H1 (cell line): ENCODE measurements at regions not wholly inside any gene's neighbourhood (a gene's known extent, or its start where the extent isn't known, plus 50 kb on each side); places are given as distances from the start of the nearest gene placed in this dataset.

ENCODE experiments used
- CTCF ChIA-PET: fragments of 300-600 bp; sonication (Branson Sonifier 250); formaldehyde crosslinking; loops from one replicate; lab custom pipeline; 2021; ENCODE audit not compliant: partially characterized antibody; lab: Charles Lee
- POLR2A ChIA-PET: fragments of 300-600 bp; sonication (Branson Sonifier 250); formaldehyde crosslinking; loops from one replicate; lab custom pipeline; 2021; ENCODE audit warnings: inconsistent platforms; ENCODE audit not compliant: partially characterized antibody; lab: Charles Lee
- DNase-seq, 2 experiments: peaks; one replicate each; pipeline versions ENCODE4 v3.0.0 to v3.0.0-alpha.2; 2010 to 2022; ENCODE audit warnings: low spot score in 2 of 2, low read depth in 1 of 2, mixed read lengths in 1 of 2
- FAIRE-seq: peaks from 2 replicates; lab custom pipeline; 2011; peaks lifted over from hg19 to GRCh38; lab: Jason Lieb, UNC
- H2AFZ ChIP-seq: 2 replicates; pipeline ENCODE4 v1.8.1; 2012; ENCODE audit warnings: low read length, inconsistent platforms
- H2AK5ac ChIP-seq: 2 replicates; pipeline ENCODE4 v1.6.1; 2013; ENCODE audit warnings: low read depth, low read length
- H2BK120ac ChIP-seq: replicated peaks from 2 replicates; pipeline ENCODE3; 2013; ENCODE audit warnings: low read depth, low read length, inconsistent platforms
- H2BK12ac ChIP-seq: 2 replicates; pipeline ENCODE4 v1.6.1; 2013; ENCODE audit warnings: low read depth, low read length
- H2BK15ac ChIP-seq: 2 replicates; pipeline ENCODE4 v1.6.1; 2013; ENCODE audit warnings: low read length
- H2BK20ac ChIP-seq: 2 replicates; pipeline ENCODE4 v1.6.1; 2013; ENCODE audit warnings: low read length
- H2BK5ac ChIP-seq: 2 replicates; pipeline ENCODE4 v1.6.1; 2013; ENCODE audit warnings: low read depth, low read length
- H3K14ac ChIP-seq: 2 replicates; pipeline ENCODE4 v1.6.1; 2013; ENCODE audit warnings: inconsistent platforms; ENCODE audit not compliant: insufficient read length
- H3K18ac ChIP-seq: 2 replicates; pipeline ENCODE4 v1.6.1; 2013; ENCODE audit warnings: low read length; ENCODE audit errors: extremely low read depth
- H3K23ac ChIP-seq: 2 replicates; pipeline ENCODE4 v1.6.1; 2013; ENCODE audit warnings: inconsistent platforms; ENCODE audit not compliant: insufficient read length
- H3K23me2 ChIP-seq: 2 replicates; pipeline ENCODE4 v1.6.1; 2013; ENCODE audit warnings: low read depth, low read length
- H3K27ac ChIP-seq: 2 replicates; pipeline ENCODE4 v1.6.1; 2011; ENCODE audit warnings: low read depth, low read length, inconsistent platforms
- H3K27me3 ChIP-seq, 4 experiments: replicated peaks in 1 of 4; 1 replicate in 1 of 4; 2 replicates in 3 of 4; pipeline versions ENCODE4 v1.6.1 to v1.8.1; 2011 to 2013; ENCODE audit warnings: low read length in 3 of 4, mild to moderate bottlenecking in 3 of 4, inconsistent platforms in 2 of 4, mixed read lengths in 2 of 4, moderate library complexity in 1 of 4; ENCODE audit not compliant: control insufficient read depth in 3 of 4, insufficient read depth in 3 of 4; ENCODE audit errors: extremely low read depth in 1 of 4
- H3K36me3 ChIP-seq, 4 experiments: 2 replicates each; pipeline versions ENCODE4 v1.6.1 to v1.8.1; 2011 to 2013; ENCODE audit warnings: mild to moderate bottlenecking in 4 of 4, low read length in 3 of 4, moderate library complexity in 2 of 4, control low read depth in 1 of 4, inconsistent platforms in 1 of 4; ENCODE audit not compliant: insufficient read depth in 4 of 4, control insufficient read depth in 2 of 4
- H3K4ac ChIP-seq: replicated peaks from 2 replicates; pipeline ENCODE3; 2013; ENCODE audit warnings: low read length, low read depth, mixed read lengths, inconsistent platforms; ENCODE audit not compliant: insufficient read length
- H3K4me1 ChIP-seq, 4 experiments: replicated peaks in 1 of 4; 1 replicate in 1 of 4; 2 replicates in 3 of 4; pipeline versions ENCODE4 v1.6.1 to v1.8.1; 2011 to 2013; ENCODE audit warnings: low read length in 3 of 4, inconsistent platforms in 2 of 4, mixed read lengths in 1 of 4; ENCODE audit not compliant: insufficient read depth in 4 of 4, control insufficient read depth in 3 of 4
- H3K4me2 ChIP-seq, 2 experiments: 2 replicates each; pipeline versions ENCODE4 v1.6.1 to v1.8.1; 2011 to 2013; ENCODE audit warnings: low read depth in 2 of 2, low read length in 2 of 2, control low read depth in 1 of 2, inconsistent platforms in 1 of 2, mild to moderate bottlenecking in 1 of 2; ENCODE audit not compliant: insufficient read depth in 1 of 2
- H3K4me3 ChIP-seq, 4 experiments: fragments of 200-600, 300-600 bp in 1 of 4; sonication (generic), shearing (Covaris generic), sonication (Bioruptor Twin) in 1 of 4; 2 replicates each; pipeline versions ENCODE4 v1.5.1 to v1.8.1; 2011 to 2016; ENCODE audit warnings: low read length in 4 of 4, low read depth in 3 of 4, control low read depth in 2 of 4, inconsistent platforms in 2 of 4, mild to moderate bottlenecking in 2 of 4, mixed read lengths in 1 of 4, moderate library complexity in 1 of 4; ENCODE audit not compliant: insufficient read depth in 2 of 4; ENCODE audit errors: extremely low read depth in 1 of 4
- H3K56ac ChIP-seq: replicated peaks from 2 replicates; pipeline ENCODE3; 2013; ENCODE audit warnings: low read depth, mild to moderate bottlenecking, mixed read lengths, low read length, inconsistent platforms; ENCODE audit not compliant: insufficient read length
- H3K79me1 ChIP-seq: 2 replicates; pipeline ENCODE4 v1.6.1; 2013; ENCODE audit warnings: low read depth, low read length, control low read depth
- H3K79me2 ChIP-seq, 2 experiments: 2 replicates each; pipeline versions ENCODE4 v1.6.1 to v1.8.1; 2012 to 2013; ENCODE audit warnings: low read length in 2 of 2, mild to moderate bottlenecking in 2 of 2, inconsistent platforms in 1 of 2; ENCODE audit not compliant: insufficient read depth in 2 of 2, control insufficient read depth in 1 of 2
- H3K9ac ChIP-seq, 4 experiments: replicated peaks in 1 of 4; 1 replicate in 1 of 4; 2 replicates in 3 of 4; pipeline versions ENCODE4 v1.6.1 to v1.8.1; 2011 to 2013; ENCODE audit warnings: low read depth in 3 of 4, low read length in 3 of 4, control low read depth in 2 of 4, mild to moderate bottlenecking in 2 of 4, moderate library complexity in 2 of 4, inconsistent platforms in 1 of 4; ENCODE audit errors: extremely low read depth in 1 of 4
- H3K9me3 ChIP-seq, 2 experiments: 2 replicates each; pipeline versions ENCODE4 v1.6.1 to v1.8.1; 2012 to 2013; ENCODE audit warnings: mild to moderate bottlenecking in 2 of 2, moderate library complexity in 2 of 2, control low read depth in 1 of 2, inconsistent platforms in 1 of 2, low read depth in 1 of 2, low read length in 1 of 2, mixed read lengths in 1 of 2; ENCODE audit not compliant: insufficient read depth in 2 of 2
- H4K20me1 ChIP-seq, 2 experiments: replicated peaks in 1 of 2; 2 replicates each; pipeline versions ENCODE3 to v1.8.1; 2011 to 2013; ENCODE audit warnings: inconsistent platforms in 2 of 2, low read length in 2 of 2, mild to moderate bottlenecking in 1 of 2; ENCODE audit not compliant: insufficient read depth in 2 of 2, control insufficient read depth in 1 of 2
- H4K5ac ChIP-seq: 2 replicates; pipeline ENCODE4 v1.6.1; 2013; ENCODE audit warnings: low read length, low read depth, mixed read lengths, inconsistent platforms; ENCODE audit not compliant: insufficient read length
- H4K8ac ChIP-seq: 2 replicates; pipeline ENCODE4 v1.8.0; 2013; ENCODE audit warnings: mild to moderate bottlenecking, moderate library complexity, low read length, inconsistent platforms; ENCODE audit not compliant: insufficient read depth; ENCODE audit errors: extremely low read depth
- H4K91ac ChIP-seq: replicated peaks from 2 replicates; pipeline ENCODE3; 2013; ENCODE audit warnings: low read length, mixed read lengths, inconsistent platforms; ENCODE audit not compliant: insufficient read length
- ATF2 ChIP-seq: IDR thresholded peaks from 2 replicates; pipeline ENCODE4 v1.6.1; 2012; ENCODE audit warnings: low read length, inconsistent platforms
- CBX8 ChIP-seq: fragments of 300-800, 300-1000 bp; sonication (generic); IDR thresholded peaks from 2 replicates; pipeline ENCODE4 v1.7.1; 2016; ENCODE audit warnings: low read depth, low read length, borderline replicate concordance
- CTCF ChIP-seq, 3 experiments: IDR thresholded peaks; 1 replicate in 2 of 3; 2 replicates in 1 of 3; pipeline versions ENCODE4 v1.5.1 to v1.6.1; 2011; ENCODE audit warnings: low read length in 3 of 3, mild to moderate bottlenecking in 3 of 3, inconsistent platforms in 2 of 3, low read depth in 1 of 3, moderate library complexity in 1 of 3; ENCODE audit not compliant: insufficient read depth in 1 of 3; ENCODE audit errors: control extremely low read depth in 1 of 3
- HDAC6 ChIP-seq: IDR thresholded peaks from one replicate; pipeline ENCODE4 v1.7.1; 2012; ENCODE audit warnings: low read depth, mild to moderate bottlenecking, inconsistent platforms, low read length, moderate library complexity
- NANOG ChIP-seq: IDR thresholded peaks from 2 replicates; pipeline ENCODE4 v1.6.1; 2011; ENCODE audit warnings: low read length, low read depth, mild to moderate bottlenecking, inconsistent platforms; ENCODE audit not compliant: insufficient read depth, poor library complexity, severe bottlenecking
- RBBP5 ChIP-seq: IDR thresholded peaks from 2 replicates; pipeline ENCODE4 v1.7.1; 2012; ENCODE audit warnings: low read depth, mild to moderate bottlenecking, inconsistent platforms, low read length, moderate library complexity, borderline replicate concordance
- SIN3A ChIP-seq, 2 experiments: IDR thresholded peaks in 1 of 2; conservative IDR thresholded peaks in 1 of 2; 2 replicates each; pipeline ENCODE4 v1.6.1; 2011 to 2012; ENCODE audit warnings: low read length in 2 of 2, improper control_type of control experiment in 1 of 2, low read depth in 1 of 2, mild to moderate bottlenecking in 1 of 2
- TAF7 ChIP-seq: optimal IDR thresholded peaks from 2 replicates; pipeline ENCODE3; 2011; ENCODE audit warnings: low read depth, mild to moderate bottlenecking, inconsistent platforms, low read length, moderate library complexity, borderline replicate concordance
- YY1 ChIP-seq: IDR thresholded peaks from 2 replicates; pipeline ENCODE4 v1.6.1; 2011; ENCODE audit warnings: low read depth, mild to moderate bottlenecking, low read length
- WGBS, 2 experiments: shearing (Covaris generic) in 1 of 2; methylation state at CpG; one replicate each; pipeline versions ENCODE4 v1.1.6 to v1.1.7; 2013 to 2015; ENCODE audit warnings: low lambda C conversion rate in 2 of 2, mixed read lengths in 2 of 2, inconsistent platforms in 1 of 2, low coverage in 1 of 2, missing lambda C conversion rate in 1 of 2; ENCODE audit not compliant: insufficient replicate concordance in 2 of 2, insufficient coverage in 1 of 2, insufficient read length in 1 of 2; ENCODE audit errors: extremely low coverage in 1 of 2, missing lambda C conversion rate in 1 of 2; 5-methylcytosine and 5-hydroxymethylcytosine counted together

DNA sequence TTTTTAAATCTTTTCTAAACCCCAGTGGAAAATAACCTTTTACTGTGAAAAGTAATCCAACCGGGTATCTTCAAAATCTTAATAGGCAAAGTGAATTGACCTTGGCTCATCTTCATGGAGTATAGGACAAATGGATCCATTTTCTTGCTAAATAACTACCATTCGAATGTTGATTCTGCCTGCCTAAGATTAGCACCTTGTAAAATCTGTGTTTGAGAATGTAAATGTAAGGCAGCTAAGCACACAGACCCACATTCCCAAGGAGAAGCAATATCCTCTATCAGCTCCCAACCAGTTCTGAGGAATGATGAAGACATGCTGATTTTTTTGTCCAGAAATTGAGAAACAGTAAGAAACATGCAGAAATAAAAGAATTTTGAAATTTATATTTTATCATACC lies 509.8 kb upstream of the SMIM21 start:
- FAIRE-seq (peak; percentile 7), DNase-seq (no peak)
- H3K79me1 ChIP-seq, result no peaks in the 10 kb centered on the region
- no peaks in the 10 kb centered on the region for H3K27me3 ChIP-seq
- H4K91ac ChIP-seq, result peak overlapping the region; percentile 18
- no peak overlapping the region for H3K56ac ChIP-seq
- WGBS, 2 experiments, result 25% methylated on average over 2 of the region's 2 CpGs; no CpG with 5 or more reads in 1 of the 2 experiments
- H3K23ac ChIP-seq, result no peak overlapping the region
- peak overlapping the region; percentile 93; the same call in 1 of the 2 replicates for H2BK5ac ChIP-seq
- no peak overlapping the region for H4K5ac ChIP-seq
- H2AFZ ChIP-seq, result no peak overlapping the region
- no peak overlapping the region for H2BK15ac ChIP-seq
- H4K20me1 ChIP-seq, result no peaks in the 10 kb centered on the region
- H3K9me3 ChIP-seq, result peaks cover 3 to 4% of the 10 kb centered on the region in 2 experiments; a peak in 2 of 4 replicates
- no peak overlapping the region for H2AK5ac ChIP-seq
- POLR2A ChIA-PET, result no interaction called here
- no peak overlapping the region for H3K4ac ChIP-seq
- H3K36me3 ChIP-seq, result peaks cover 0 to 2% (median 0%) of the 10 kb centered on the region in 4 experiments; a peak in 1 of 8 replicates
- CTCF ChIA-PET, result no interaction called here
- no peak overlapping the region for H3K14ac ChIP-seq
- peaks cover 0 to 12% (median 6%) of the 10 kb centered on the region in 4 experiments; a peak in 6 of 7 replicates for H3K4me1 ChIP-seq
- H2BK120ac ChIP-seq, result peak overlapping the region; percentile 83
- H3K23me2 ChIP-seq, result no peaks in the 10 kb centered on the region
- no peak overlapping the region for H3K27ac ChIP-seq
- H2BK12ac ChIP-seq, result no peak overlapping the region
- H4K8ac ChIP-seq, result no peak overlapping the region
- no peak overlapping the region for H2BK20ac ChIP-seq
- peak overlapping the region in 1 of 4 experiments; percentile 23; a peak in 1 of 8 replicates for H3K4me3 ChIP-seq
- H3K18ac ChIP-seq, result no peak overlapping the region; the same call in 1 of the 2 replicates
- H3K9ac ChIP-seq, result no peak overlapping the region
- peak overlapping the region; percentile 43 to 46; a peak in 3 of 4 replicates for H3K4me2 ChIP-seq
- no peaks in the 10 kb centered on the region for H3K79me2 ChIP-seq
- no peak for TF ChIP-seq NANOG
- no peak for TF ChIP-seq TAF7
- TF ChIP-seq SIN3A (conservative IDR thresholded peaks at IDR 0.05 in 1 of 2, IDR thresholded peaks at IDR 0.05 in 1 of 2; ENCODE audit: low read depth in 1 of 2, low read length in 2 of 2), result no peak
- TF ChIP-seq RBBP5, result no peak
- no peak for TF ChIP-seq YY1
- TF ChIP-seq CTCF (IDR thresholded peaks at IDR 0.05; ENCODE audit: control extremely low read depth in 1 of 3, insufficient read depth in 1 of 3, low read depth in 1 of 3, low read length in 3 of 3), result no peak
- TF ChIP-seq ATF2, result no peak
- TF ChIP-seq CBX8, result no peak
- no peak for TF ChIP-seq HDAC6
